ENCODE measurements at regions not wholly inside any gene's neighbourhood (a gene's known extent, or its start where the extent isn't known, plus 50 kb on each side); places are given as distances from the start of the nearest gene placed in this dataset.

- Histone ChIP-seq H3K27me3 (ENCODE audit: insufficient read depth, low read depth, severe bottlenecking) (no peaks in the 10 kb centered on the region), H3K9me3 (ENCODE audit: severe bottlenecking) (no peaks in the 10 kb centered on the region), H3K27ac (no peak overlapping the region), H3K36me3 (no peaks in the 10 kb centered on the region), H3K4me3 (ENCODE audit: low read depth, low read length) (no peak overlapping the region)
- no peak for TF ChIP-seq CTCF (IDR thresholded peaks at IDR 0.05; ENCODE audit: low read depth, low read length)
- no peak for DNase-seq
Measured at GRCh38 chr4:107129611-107130010, 93.5 kb upstream of the DKK2 start.

GRCh38 chr4:107129076-107129475 lies 93.0 kb upstream of the DKK2 start:
- H3K36me3 ChIP-seq = no peaks in the 10 kb centered on the region
- H3K27ac ChIP-seq = no peak overlapping the region
- TF ChIP-seq CTCF (IDR thresholded peaks at IDR 0.05; ENCODE audit: low read depth, low read length) = no peak
- DNase-seq = no peak
- no peaks in the 10 kb centered on the region for H3K27me3 ChIP-seq (ENCODE audit: insufficient read depth, low read depth, severe bottlenecking)
- H3K9me3 ChIP-seq (ENCODE audit: severe bottlenecking) = no peaks in the 10 kb centered on the region
- no peak overlapping the region for H3K4me3 ChIP-seq (ENCODE audit: low read depth, low read length)

- Histone ChIP-seq H3K27me3 (ENCODE audit: insufficient read depth, low read depth, severe bottlenecking) (no peaks in the 10 kb centered on the region), H3K36me3 (no peaks in the 10 kb centered on the region), H3K4me3 (ENCODE audit: low read depth, low read length) (no peak overlapping the region), H3K27ac (no peak overlapping the region), H3K9me3 (ENCODE audit: severe bottlenecking) (no peaks in the 10 kb centered on the region)
- TF ChIP-seq CTCF (IDR thresholded peaks at IDR 0.05; ENCODE audit: low read depth, low read length) = no peak
- no peak for DNase-seq
Measured at GRCh38 chr4:107128116-107128515, 92.0 kb upstream of the DKK2 start.

- H3K27me3 ChIP-seq (ENCODE audit: insufficient read depth, low read depth, severe bottlenecking) = no peaks in the 10 kb centered on the region
- H3K9me3 ChIP-seq (ENCODE audit: severe bottlenecking) = no peaks in the 10 kb centered on the region
- H3K27ac ChIP-seq = no peak overlapping the region
- no peak for TF ChIP-seq CTCF (IDR thresholded peaks at IDR 0.05; ENCODE audit: low read depth, low read length)
- H3K4me3 ChIP-seq (ENCODE audit: low read depth, low read length) = no peak overlapping the region
- no peaks in the 10 kb centered on the region for H3K36me3 ChIP-seq
- no peak for DNase-seq
Measured at GRCh38 chr4:107125496-107125895, 89.4 kb upstream of the DKK2 start.

GRCh38 chr4:107122736-107123135 lies 86.6 kb upstream of the DKK2 start:
- no peak for DNase-seq
- no peaks in the 10 kb centered on the region for H3K27me3 ChIP-seq (ENCODE audit: insufficient read depth, low read depth, severe bottlenecking)
- no peak overlapping the region for H3K27ac ChIP-seq
- no peaks in the 10 kb centered on the region for H3K36me3 ChIP-seq
- no peak overlapping the region for H3K4me3 ChIP-seq (ENCODE audit: low read depth, low read length)
- H3K9me3 ChIP-seq (ENCODE audit: severe bottlenecking) = no peaks in the 10 kb centered on the region
- no peak for TF ChIP-seq CTCF (IDR thresholded peaks at IDR 0.05; ENCODE audit: low read depth, low read length)

- no peaks in the 10 kb centered on the region for H3K36me3 ChIP-seq
- no peaks in the 10 kb centered on the region for H3K27me3 ChIP-seq (ENCODE audit: insufficient read depth, low read depth, severe bottlenecking)
- no peaks in the 10 kb centered on the region for H3K9me3 ChIP-seq (ENCODE audit: severe bottlenecking)
- H3K4me3 ChIP-seq (ENCODE audit: low read depth, low read length) = no peak overlapping the region
- TF ChIP-seq CTCF (IDR thresholded peaks at IDR 0.05; ENCODE audit: low read depth, low read length) = no peak
- H3K27ac ChIP-seq = no peak overlapping the region
- DNase-seq = no peak
Measured at GRCh38 chr4:107120661-107121060, 84.5 kb upstream of the DKK2 start.
